ENCODE measurements at regions not wholly inside any gene's neighbourhood (a gene's known extent, or its start where the extent isn't known, plus 50 kb on each side); places are given as distances from the start of the nearest gene placed in this dataset.
"Not testable (repeated sequence)": the region's sequence is repeated elsewhere in the genome, so short reads cannot be mapped to it uniquely, and the experiment has no call there.

DNA sequence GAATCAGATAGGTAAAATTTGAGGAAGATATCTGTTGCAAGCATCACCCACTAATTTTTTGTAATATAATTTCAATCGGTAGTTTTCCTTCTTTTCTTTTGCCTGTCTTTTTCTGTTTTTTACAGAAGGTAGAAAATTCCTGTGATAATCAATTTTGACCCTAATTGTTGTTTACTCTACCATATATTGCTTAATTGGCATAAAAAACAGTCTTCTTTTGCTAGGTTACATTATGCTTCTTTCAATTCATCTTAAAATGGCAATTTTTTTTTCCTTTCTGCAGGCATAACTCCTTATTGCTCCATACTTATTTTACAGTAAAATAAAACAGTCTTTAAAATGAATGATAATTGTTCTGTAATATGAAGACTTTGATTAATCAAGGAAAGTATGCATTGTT, 286.2 kb upstream of the LRP1B start:
- Histone ChIP-seq H3K27me3 (ENCODE audit: control insufficient read depth, insufficient read depth, low read length) (no peaks in the 10 kb centered on the region), H3K4me3 (ENCODE audit: low read depth, low read length) (no peak overlapping the region), H2AFZ (no peak overlapping the region), H3K9ac (no peak overlapping the region), H3K27ac (no peak overlapping the region), H3K4me1 (no peaks in the 10 kb centered on the region), H3K79me2 (no peaks in the 10 kb centered on the region), H3K4me2 (ENCODE audit: low read length) (no peak overlapping the region), H3K36me3 (ENCODE audit: control insufficient read depth, insufficient read depth, low read length) (no peaks in the 10 kb centered on the region), H3K9me3 (ENCODE audit: control insufficient read depth, low read length) (no peaks in the 10 kb centered on the region)
- TF ChIP-seq, protein P1, sequence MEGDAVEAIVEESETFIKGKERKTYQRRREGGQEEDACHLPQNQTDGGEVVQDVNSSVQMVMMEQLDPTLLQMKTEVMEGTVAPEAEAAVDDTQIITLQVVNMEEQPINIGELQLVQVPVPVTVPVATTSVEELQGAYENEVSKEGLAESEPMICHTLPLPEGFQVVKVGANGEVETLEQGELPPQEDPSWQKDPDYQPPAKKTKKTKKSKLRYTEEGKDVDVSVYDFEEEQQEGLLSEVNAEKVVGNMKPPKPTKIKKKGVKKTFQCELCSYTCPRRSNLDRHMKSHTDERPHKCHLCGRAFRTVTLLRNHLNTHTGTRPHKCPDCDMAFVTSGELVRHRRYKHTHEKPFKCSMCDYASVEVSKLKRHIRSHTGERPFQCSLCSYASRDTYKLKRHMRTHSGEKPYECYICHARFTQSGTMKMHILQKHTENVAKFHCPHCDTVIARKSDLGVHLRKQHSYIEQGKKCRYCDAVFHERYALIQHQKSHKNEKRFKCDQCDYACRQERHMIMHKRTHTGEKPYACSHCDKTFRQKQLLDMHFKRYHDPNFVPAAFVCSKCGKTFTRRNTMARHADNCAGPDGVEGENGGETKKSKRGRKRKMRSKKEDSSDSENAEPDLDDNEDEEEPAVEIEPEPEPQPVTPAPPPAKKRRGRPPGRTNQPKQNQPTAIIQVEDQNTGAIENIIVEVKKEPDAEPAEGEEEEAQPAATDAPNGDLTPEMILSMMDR (IDR thresholded peaks at IDR 0.05) = no peak

DNA sequence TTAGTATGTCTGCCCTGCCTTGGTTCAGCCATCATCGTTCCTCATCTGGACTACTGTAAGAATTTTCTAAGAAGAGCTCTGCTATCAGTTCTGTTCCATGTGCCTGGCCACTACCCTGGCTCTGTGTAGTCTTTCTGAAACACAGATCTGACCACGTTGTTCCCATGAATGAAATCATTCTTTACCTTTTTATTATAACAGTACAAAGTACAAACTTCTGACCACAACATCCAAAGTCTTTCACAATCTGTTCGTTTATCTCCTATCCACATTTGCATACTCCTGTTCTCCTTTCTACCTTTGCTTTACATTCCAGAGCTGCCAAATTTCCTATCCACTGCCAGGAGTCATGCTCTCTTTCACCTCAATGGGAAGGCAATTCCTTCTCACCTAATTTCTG, 284.6 kb upstream of the LRP1B start:
- no peaks in the 10 kb centered on the region for H3K27me3 ChIP-seq (ENCODE audit: control insufficient read depth, insufficient read depth, low read length)
- TF ChIP-seq, protein P1 (IDR thresholded peaks at IDR 0.05) = no peak
- H3K79me2 ChIP-seq = no peaks in the 10 kb centered on the region
- H3K4me1 ChIP-seq = no peaks in the 10 kb centered on the region
- no peak overlapping the region for H2AFZ ChIP-seq
- no peaks in the 10 kb centered on the region for H3K36me3 ChIP-seq (ENCODE audit: control insufficient read depth, insufficient read depth, low read length)
- no peak overlapping the region for H3K4me2 ChIP-seq (ENCODE audit: low read length)
- H3K9ac ChIP-seq = no peak overlapping the region
- H3K9me3 ChIP-seq (ENCODE audit: control insufficient read depth, low read length) = no peaks in the 10 kb centered on the region
- no peak overlapping the region for H3K4me3 ChIP-seq (ENCODE audit: low read depth, low read length)
- H3K27ac ChIP-seq = no peak overlapping the region

DNA sequence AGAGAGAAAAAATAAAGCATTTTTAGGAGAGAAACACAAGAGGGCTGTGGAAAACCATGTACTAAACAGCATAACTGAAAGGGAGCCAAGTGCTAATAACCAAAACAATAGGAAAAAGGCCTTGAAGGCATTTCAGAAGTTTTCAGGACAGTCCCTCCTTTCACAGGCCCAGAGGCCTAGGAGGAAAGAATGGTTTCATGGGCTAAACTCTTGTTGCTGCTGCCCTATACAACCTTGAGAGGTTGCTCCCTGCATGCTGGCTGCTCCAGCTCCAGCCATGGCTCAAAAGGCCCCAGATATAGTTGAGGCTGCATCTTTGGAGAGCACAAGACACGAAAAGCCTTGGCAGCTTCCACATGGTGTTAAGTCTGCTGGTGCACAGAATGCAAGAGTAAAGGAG, 267.4 kb upstream of the LRP1B start:
- TF ChIP-seq, protein P1 (IDR thresholded peaks at IDR 0.05) = no peak
- no peaks in the 10 kb centered on the region for H3K79me2 ChIP-seq
- H3K9ac ChIP-seq = no peak overlapping the region

DNA sequence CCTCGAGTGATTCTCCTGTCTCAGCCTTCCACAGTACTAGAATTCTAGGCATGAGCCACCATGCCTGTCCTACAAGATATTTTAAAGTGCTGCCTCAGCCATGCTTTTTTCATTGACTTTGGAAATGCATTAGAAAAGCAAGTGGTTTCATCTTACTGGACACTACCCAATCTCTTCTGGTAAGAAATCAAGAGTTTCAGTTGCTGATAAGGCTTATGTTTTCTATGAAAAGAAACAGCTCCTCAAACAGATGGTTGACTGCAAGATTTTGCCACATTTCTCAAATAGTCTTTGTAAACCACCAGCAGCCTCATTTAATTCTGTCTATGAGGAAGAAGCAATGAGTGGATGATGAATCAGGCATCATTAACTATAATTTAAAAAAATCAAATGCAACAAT, 264.5 kb upstream of the LRP1B start:
- Histone ChIP-seq H3K79me2 (no peaks in the 10 kb centered on the region), H3K36me3 (ENCODE audit: control insufficient read depth, insufficient read depth, low read length) (no peaks in the 10 kb centered on the region), H3K4me1 (no peaks in the 10 kb centered on the region), H3K9me3 (ENCODE audit: control insufficient read depth, low read length) (no peaks in the 10 kb centered on the region), H3K27me3 (ENCODE audit: control insufficient read depth, insufficient read depth, low read length) (no peaks in the 10 kb centered on the region), H3K9ac (no peak overlapping the region), H3K4me3 (ENCODE audit: low read depth, low read length) (no peak overlapping the region), H3K27ac (no peak overlapping the region), H2AFZ (no peak overlapping the region), H3K4me2 (ENCODE audit: low read length) (no peak overlapping the region)
- TF ChIP-seq, protein P1 (IDR thresholded peaks at IDR 0.05) = no peak

More for the DNA sequence above, 267.4 kb upstream of the LRP1B start:
- H3K4me2 ChIP-seq (ENCODE audit: low read length) = no peak overlapping the region
- no peak overlapping the region for H3K4me3 ChIP-seq (ENCODE audit: low read depth, low read length)
- no peaks in the 10 kb centered on the region for H3K27me3 ChIP-seq (ENCODE audit: control insufficient read depth, insufficient read depth, low read length)
- no peaks in the 10 kb centered on the region for H3K36me3 ChIP-seq (ENCODE audit: control insufficient read depth, insufficient read depth, low read length)
- H2AFZ ChIP-seq = no peak overlapping the region
- H3K4me1 ChIP-seq = no peaks in the 10 kb centered on the region
- H3K27ac ChIP-seq = no peak overlapping the region
- H3K9me3 ChIP-seq (ENCODE audit: control insufficient read depth, low read length) = no peaks in the 10 kb centered on the region

DNA sequence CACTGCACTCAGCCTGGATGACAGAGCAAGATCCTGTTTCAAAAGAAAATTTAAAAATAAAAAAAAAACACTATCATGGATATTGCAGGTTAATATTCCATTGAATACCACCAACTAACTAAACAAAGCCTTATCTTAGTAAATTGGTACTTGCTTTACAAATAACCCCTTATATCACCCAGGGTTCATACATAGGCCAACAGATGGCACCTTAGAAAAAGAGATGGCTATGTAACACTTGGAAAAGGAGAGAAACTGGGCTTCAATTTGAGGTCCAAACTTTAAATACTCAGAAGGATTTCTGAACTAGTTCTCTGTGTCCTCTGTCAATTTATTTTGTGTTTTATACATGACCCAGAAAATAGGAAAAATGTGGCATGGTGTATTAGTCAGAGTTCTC, 249.6 kb upstream of the LRP1B start:
- Histone ChIP-seq H3K4me2 (ENCODE audit: low read length) (no peak overlapping the region), H3K36me3 (ENCODE audit: control insufficient read depth, insufficient read depth, low read length) (no peaks in the 10 kb centered on the region), H3K9me3 (ENCODE audit: control insufficient read depth, low read length) (no peaks in the 10 kb centered on the region), H3K4me3 (ENCODE audit: low read depth, low read length) (no peak overlapping the region), H3K27ac (no peak overlapping the region), H2AFZ (no peak overlapping the region), H3K79me2 (no peaks in the 10 kb centered on the region), H3K9ac (no peak overlapping the region), H3K4me1 (no peaks in the 10 kb centered on the region), H3K27me3 (ENCODE audit: control insufficient read depth, insufficient read depth, low read length) (no peaks in the 10 kb centered on the region)
- TF ChIP-seq, protein P1 (IDR thresholded peaks at IDR 0.05) = no peak

DNA sequence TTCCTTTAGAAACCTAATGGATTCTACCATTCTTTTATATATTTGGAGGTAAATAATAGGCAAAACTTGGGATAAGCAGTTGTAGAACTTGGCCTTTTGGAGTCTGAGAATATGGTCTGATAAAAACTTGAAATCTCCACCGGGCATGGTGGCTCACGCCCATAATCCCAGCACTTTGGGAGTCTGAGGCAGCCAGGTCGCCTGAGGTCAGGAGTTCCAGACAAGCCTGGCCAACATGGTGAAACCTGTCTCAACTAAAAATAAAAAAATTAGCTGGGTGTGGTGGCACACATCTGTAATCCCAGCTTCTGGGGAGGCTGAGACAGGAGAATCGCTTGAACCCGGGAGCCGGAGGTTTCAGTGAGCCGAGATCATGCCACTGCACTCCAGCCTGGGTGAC, 231.3 kb upstream of the LRP1B start:
- H3K27me3 ChIP-seq (ENCODE audit: control insufficient read depth, insufficient read depth, low read length); H3K9ac ChIP-seq; H3K4me1 ChIP-seq; H3K27ac ChIP-seq; H3K4me3 ChIP-seq (ENCODE audit: low read depth, low read length); H3K79me2 ChIP-seq; H3K4me2 ChIP-seq (ENCODE audit: low read length); H3K9me3 ChIP-seq (ENCODE audit: control insufficient read depth, low read length); H3K36me3 ChIP-seq (ENCODE audit: control insufficient read depth, insufficient read depth, low read length); H2AFZ ChIP-seq: not testable (repeated sequence)
